ENCODE measurements at regions not wholly inside any gene's neighbourhood (a gene's known extent, or its start where the extent isn't known, plus 50 kb on each side); places are given as distances from the start of the nearest gene placed in this dataset.

DNA sequence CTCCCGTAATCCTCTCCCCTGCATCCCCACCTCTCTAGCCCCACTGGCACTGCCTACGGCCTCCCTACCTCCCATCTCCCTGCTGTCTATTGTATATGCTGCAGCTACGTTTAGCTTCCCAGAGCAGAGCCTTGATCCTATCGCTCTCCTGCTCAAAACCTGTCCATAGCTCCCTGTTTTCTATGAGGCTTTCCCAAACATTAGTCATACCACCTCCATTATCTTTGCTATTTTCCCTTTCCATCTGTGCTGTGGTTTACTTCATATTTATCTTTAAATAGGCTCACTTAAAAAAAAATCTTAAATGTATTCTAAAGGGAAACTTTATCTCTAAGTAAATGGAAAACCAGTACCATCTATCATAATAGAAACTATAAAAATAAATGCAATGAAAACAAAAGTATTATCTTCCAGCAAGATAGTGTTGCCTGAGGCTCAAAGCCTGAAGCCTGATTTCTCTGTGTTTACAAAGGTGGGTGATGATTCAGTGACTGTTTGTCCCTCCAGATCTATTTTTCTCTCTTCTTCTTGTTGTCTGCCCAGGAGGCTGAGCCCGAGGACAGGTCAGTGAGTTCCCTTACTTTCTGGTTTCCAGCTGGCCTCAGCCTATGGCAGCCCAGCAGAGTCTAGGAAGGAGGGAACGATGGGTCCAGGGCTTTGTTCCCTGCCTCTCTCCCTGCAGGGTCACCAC lies 397.1 kb upstream of the CFAP20DC start:
- TF ChIP-seq EZH2 (IDR thresholded peaks at IDR 0.05; ENCODE audit: low read depth, unreplicated experiment) (no peak), POLR2AphosphoS5 (IDR thresholded peaks at IDR 0.05; ENCODE audit: low read depth) (no peak)
